ENCODE measurements at regions not wholly inside any gene's neighbourhood (a gene's known extent, or its start where the extent isn't known, plus 50 kb on each side); places are given as distances from the start of the nearest gene placed in this dataset.

GRCh38 chr1:99137554-99138206 is 126.6 kb upstream of the PLPPR4 start:
- H3K27me3 ChIP-seq (replicated peaks; ENCODE audit: control insufficient read depth, insufficient read depth, low read length): no peaks in the 10 kb centered on the region
- no peak for TF ChIP-seq CTCF (IDR thresholded peaks at IDR 0.05; ENCODE audit: insufficient read depth, low read length, poor library complexity, severe bottlenecking)
- DNase-seq (ENCODE audit: extremely low read depth, insufficient read length): no peak
- no peak overlapping the region for H3K4me3 ChIP-seq (replicated peaks; ENCODE audit: low read depth, low read length)
- H3K36me3 ChIP-seq (ENCODE audit: control insufficient read depth, insufficient read depth, low read length): no peaks in the 10 kb centered on the region

- Histone ChIP-seq H3K36me3 (ENCODE audit: control insufficient read depth, insufficient read depth, low read length) (no peaks in the 10 kb centered on the region), H3K4me3 (replicated peaks; ENCODE audit: low read depth, low read length) (no peak overlapping the region)
- TF ChIP-seq CTCF (IDR thresholded peaks at IDR 0.05; ENCODE audit: insufficient read depth, low read length, poor library complexity, severe bottlenecking): no peak
Observed at GRCh38 chr1:99139876-99140275, 124.4 kb upstream of the PLPPR4 start.

GRCh38 chr1:99146129-99146848 is 118.0 kb upstream of the PLPPR4 start:
- no peak for TF ChIP-seq CTCF (IDR thresholded peaks at IDR 0.05; ENCODE audit: insufficient read depth, low read length, poor library complexity, severe bottlenecking)
- no peak for DNase-seq (ENCODE audit: extremely low read depth, insufficient read length)
- Histone ChIP-seq H3K4me3 (replicated peaks; ENCODE audit: low read depth, low read length) (no peak overlapping the region), H3K27me3 (replicated peaks; ENCODE audit: control insufficient read depth, insufficient read depth, low read length) (no peaks in the 10 kb centered on the region; the same call in 1 of the 2 replicates), H3K36me3 (ENCODE audit: control insufficient read depth, insufficient read depth, low read length) (no peaks in the 10 kb centered on the region)

More at GRCh38 chr1:99139876-99140275, 124.4 kb upstream of the PLPPR4 start:
- no peak for DNase-seq (ENCODE audit: extremely low read depth, insufficient read length)
- H3K27me3 ChIP-seq (replicated peaks; ENCODE audit: control insufficient read depth, insufficient read depth, low read length): no peaks in the 10 kb centered on the region

- H3K36me3 ChIP-seq (ENCODE audit: control insufficient read depth, insufficient read depth, low read length): no peaks in the 10 kb centered on the region
- no peaks in the 10 kb centered on the region; the same call in 1 of the 2 replicates for H3K27me3 ChIP-seq (replicated peaks; ENCODE audit: control insufficient read depth, insufficient read depth, low read length)
- no peak overlapping the region for H3K4me3 ChIP-seq (replicated peaks; ENCODE audit: low read depth, low read length)
- no peak for TF ChIP-seq CTCF (IDR thresholded peaks at IDR 0.05; ENCODE audit: insufficient read depth, low read length, poor library complexity, severe bottlenecking)
- DNase-seq (ENCODE audit: extremely low read depth, insufficient read length): no peak
Observed at GRCh38 chr1:99149952-99150351, 114.3 kb upstream of the PLPPR4 start.

GRCh38 chr1:99152132-99152531 is 112.2 kb upstream of the PLPPR4 start:
- H3K36me3 ChIP-seq (ENCODE audit: control insufficient read depth, insufficient read depth, low read length): no peaks in the 10 kb centered on the region
- DNase-seq (ENCODE audit: extremely low read depth, insufficient read length): no peak
- no peak for TF ChIP-seq CTCF (IDR thresholded peaks at IDR 0.05; ENCODE audit: insufficient read depth, low read length, poor library complexity, severe bottlenecking)
- H3K4me3 ChIP-seq (replicated peaks; ENCODE audit: low read depth, low read length): no peak overlapping the region
- no peaks in the 10 kb centered on the region for H3K27me3 ChIP-seq (replicated peaks; ENCODE audit: control insufficient read depth, insufficient read depth, low read length)

All from GM06990 (cell line).